ENCODE measurements at regions not wholly inside any gene's neighbourhood (a gene's known extent, or its start where the extent isn't known, plus 50 kb on each side); places are given as distances from the start of the nearest gene placed in this dataset.

- no peak for DNase-seq (ENCODE audit: extremely low spot score)
- 83% methylated on average over 5 of the region's 5 CpGs for WGBS
- H3K27ac ChIP-seq (replicated peaks in 1 of 4), result no peak overlapping the region
Measured at GRCh38 chrX:140848800-140849199, 139.2 kb downstream of the LINC00632 start.

DNA sequence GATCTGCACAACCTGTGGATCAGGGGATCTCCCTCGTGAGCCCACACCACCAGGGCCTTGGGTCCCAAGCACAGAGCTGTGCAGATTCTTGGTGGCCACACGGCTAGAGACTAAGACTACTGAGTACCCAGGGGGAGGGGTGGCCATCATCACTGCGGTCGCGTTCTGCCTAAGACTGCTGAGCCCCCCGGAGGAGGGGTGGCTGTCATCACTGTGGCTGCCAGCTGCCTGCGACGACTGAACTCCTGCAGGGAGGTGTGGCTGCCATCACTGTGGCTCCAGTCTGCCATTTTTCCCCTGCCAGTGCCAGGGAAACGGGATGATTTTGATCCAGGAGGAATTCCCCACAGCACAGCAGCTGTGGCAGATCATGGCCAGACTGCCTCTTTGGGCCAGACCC lies 141.7 kb upstream of the SPANXB1 start:
- WGBS, result 89% methylated on average over 7 of the region's 9 CpGs
- no peak overlapping the region for H3K27ac ChIP-seq (replicated peaks in 1 of 4)
- no peaks in the 10 kb centered on the region for H3K4me1 ChIP-seq
- intact Hi-C loops (cut with DNase I), result no loop called here
- H3K9me3 ChIP-seq, result no peaks in the 10 kb centered on the region
- DNase-seq (ENCODE audit: extremely low spot score), result no peak
- TF ChIP-seq CTCF (IDR thresholded peaks at IDR 0.05), result no peak
- no peak for TF ChIP-seq POLR2A (IDR thresholded peaks at IDR 0.05; ENCODE audit: low read depth)
- no peak for TF ChIP-seq EP300 (IDR thresholded peaks at IDR 0.05)
- no peak for TF ChIP-seq POLR2AphosphoS5 (IDR thresholded peaks at IDR 0.05)
- no peaks in the 10 kb centered on the region for H3K36me3 ChIP-seq
- H3K27me3 ChIP-seq, result no peaks in the 10 kb centered on the region
- H3K4me3 ChIP-seq, result no peak overlapping the region

More at GRCh38 chrX:140848800-140849199, 139.2 kb downstream of the LINC00632 start:
- Histone ChIP-seq H3K36me3 (no peaks in the 10 kb centered on the region), H3K27me3 (no peaks in the 10 kb centered on the region), H3K4me1 (no peaks in the 10 kb centered on the region), H3K9me3 (no peaks in the 10 kb centered on the region), H3K4me3 (no peak overlapping the region)
- TF ChIP-seq EP300 (IDR thresholded peaks at IDR 0.05) (no peak), POLR2AphosphoS5 (IDR thresholded peaks at IDR 0.05) (no peak), CTCF (IDR thresholded peaks at IDR 0.05) (no peak), POLR2A (IDR thresholded peaks at IDR 0.05; ENCODE audit: low read depth) (no peak)
- intact Hi-C loops (cut with DNase I), result no loop called here

DNA sequence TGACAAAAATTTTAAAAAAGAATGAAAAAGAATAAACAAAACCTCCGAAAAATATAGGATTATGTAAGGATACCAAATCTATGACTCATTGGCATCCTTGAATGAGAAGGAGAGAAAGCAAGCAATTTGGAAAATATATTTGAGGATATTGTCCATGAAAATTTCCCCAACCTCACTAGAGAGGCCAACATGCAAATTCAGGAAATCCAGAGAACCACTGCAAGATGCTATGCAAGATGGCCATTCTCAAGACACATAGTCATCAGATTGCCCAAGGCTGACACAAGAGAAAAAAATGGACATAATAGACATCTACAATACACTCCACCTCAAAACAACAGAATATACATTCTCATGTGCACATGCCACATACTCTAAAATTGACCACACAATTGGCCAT lies 135.9 kb upstream of the SPANXB1 start:
- intact Hi-C loops (cut with DNase I), result no loop called here
- Histone ChIP-seq H3K9me3 (peaks cover 0 to 6% (median 0%) of the 10 kb centered on the region in 4 donors), H3K4me3 (no peak overlapping the region), H3K4me1 (no peaks in the 10 kb centered on the region), H3K36me3 (no peaks in the 10 kb centered on the region), H3K27me3 (no peaks in the 10 kb centered on the region), H3K27ac (replicated peaks in 1 of 4) (no peak overlapping the region)
- WGBS, result 66% methylated on average over 1 of the region's 1 CpG
- DNase-seq (ENCODE audit: extremely low spot score), result no peak
- TF ChIP-seq POLR2A (IDR thresholded peaks at IDR 0.05; ENCODE audit: low read depth) (no peak), POLR2AphosphoS5 (IDR thresholded peaks at IDR 0.05) (no peak), EP300 (IDR thresholded peaks at IDR 0.05) (no peak), CTCF (IDR thresholded peaks at IDR 0.05) (no peak)

DNA sequence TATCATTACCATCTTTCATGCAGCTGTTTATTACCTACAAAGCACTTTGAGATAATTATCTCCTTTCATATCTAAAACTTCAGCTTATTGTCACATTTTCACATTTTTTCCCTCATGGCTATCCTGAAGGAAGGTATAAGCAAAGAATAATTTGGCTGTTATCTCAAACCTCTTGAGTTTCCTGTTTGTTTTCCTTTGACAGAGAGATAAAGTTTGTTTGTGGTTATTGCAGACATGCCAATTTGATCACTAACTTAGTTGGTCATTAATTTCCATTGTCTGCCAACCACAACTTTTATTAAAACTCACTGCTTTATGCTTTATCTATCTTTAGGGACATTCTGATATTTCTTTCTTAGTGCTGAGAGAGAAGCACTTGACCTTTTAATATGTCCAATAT lies 89.8 kb upstream of the SPANXB1 start:
- Histone ChIP-seq H3K27ac (replicated peaks in 1 of 4) (no peak overlapping the region), H3K4me3 (no peak overlapping the region), H3K36me3 (no peaks in the 10 kb centered on the region), H3K9me3 (no peaks in the 10 kb centered on the region), H3K4me1 (no peaks in the 10 kb centered on the region), H3K27me3 (no peaks in the 10 kb centered on the region)
- TF ChIP-seq POLR2AphosphoS5 (IDR thresholded peaks at IDR 0.05) (no peak), EP300 (IDR thresholded peaks at IDR 0.05) (no peak), POLR2A (IDR thresholded peaks at IDR 0.05; ENCODE audit: low read depth) (no peak), CTCF (IDR thresholded peaks at IDR 0.05) (no peak)
- intact Hi-C loops (cut with DNase I), result no loop called here
- no peak for DNase-seq (ENCODE audit: extremely low spot score)

- Histone ChIP-seq H3K36me3 (no peaks in the 10 kb centered on the region), H3K4me3 (no peak overlapping the region), H3K4me1 (peaks cover 0 to 6% (median 0%) of the 10 kb centered on the region in 4 donors), H3K9me3 (no peaks in the 10 kb centered on the region), H3K27me3 (no peaks in the 10 kb centered on the region), H3K27ac (replicated peaks in 1 of 4) (no peak overlapping the region)
- WGBS, result 80% methylated on average over 3 of the region's 3 CpGs
- intact Hi-C loops (cut with DNase I), result no loop called here
- DNase-seq (ENCODE audit: extremely low spot score), result no peak
- TF ChIP-seq POLR2AphosphoS5 (IDR thresholded peaks at IDR 0.05), result no peak
- no peak for TF ChIP-seq POLR2A (IDR thresholded peaks at IDR 0.05; ENCODE audit: low read depth)
- TF ChIP-seq CTCF (IDR thresholded peaks at IDR 0.05), result no peak
- no peak for TF ChIP-seq EP300 (IDR thresholded peaks at IDR 0.05)
Measured at GRCh38 chrX:140913802-140914501, 88.4 kb upstream of the SPANXB1 start.

All from esophagus muscularis mucosa (tissue), 4 donors.